Spinal cord (tissue), 9 donors: ENCODE measurements at regions not wholly inside any gene's neighbourhood (a gene's known extent, or its start where the extent isn't known, plus 50 kb on each side); places are given as distances from the start of the nearest gene placed in this dataset.

Experiments
- DNase-seq, 6 donors: peaks; one replicate each; pipeline versions ENCODE4 v3.0.0 to v3.0.0-alpha.2; 2013 to 2015; ENCODE audit warnings: low spot score in 6 of 6, low read depth in 4 of 6
- H3K27ac ChIP-seq: one replicate; pipeline ENCODE4 v1.5.1; 2013; ENCODE audit warnings: low read depth, low read length, control low read depth
- H3K27me3 ChIP-seq: one replicate; pipeline ENCODE4 v1.6.1; 2013; ENCODE audit warnings: low read length; ENCODE audit not compliant: control insufficient read depth, insufficient read depth
- H3K36me3 ChIP-seq: one replicate; pipeline ENCODE4 v1.6.1; 2013; ENCODE audit warnings: low read length; ENCODE audit not compliant: control insufficient read depth, insufficient read depth
- H3K4me1 ChIP-seq: one replicate; pipeline ENCODE4 v1.6.1; 2013; ENCODE audit warnings: low read length; ENCODE audit not compliant: control insufficient read depth, insufficient read depth
- H3K4me3 ChIP-seq: one replicate; pipeline ENCODE4 v1.5.1; 2013; ENCODE audit warnings: low read depth, low read length, control low read depth
- H3K9me3 ChIP-seq: one replicate; pipeline ENCODE4 v1.6.1; 2013; ENCODE audit warnings: low read length; ENCODE audit not compliant: control insufficient read depth, insufficient read depth
- WGBS: methylation state at CpG from one replicate; pipeline ENCODE4 v1.1.5; 2013; ENCODE audit warnings: missing lambda C conversion rate; ENCODE audit not compliant: insufficient coverage; 5-methylcytosine and 5-hydroxymethylcytosine counted together
- donor health status: healthy.

DNA sequence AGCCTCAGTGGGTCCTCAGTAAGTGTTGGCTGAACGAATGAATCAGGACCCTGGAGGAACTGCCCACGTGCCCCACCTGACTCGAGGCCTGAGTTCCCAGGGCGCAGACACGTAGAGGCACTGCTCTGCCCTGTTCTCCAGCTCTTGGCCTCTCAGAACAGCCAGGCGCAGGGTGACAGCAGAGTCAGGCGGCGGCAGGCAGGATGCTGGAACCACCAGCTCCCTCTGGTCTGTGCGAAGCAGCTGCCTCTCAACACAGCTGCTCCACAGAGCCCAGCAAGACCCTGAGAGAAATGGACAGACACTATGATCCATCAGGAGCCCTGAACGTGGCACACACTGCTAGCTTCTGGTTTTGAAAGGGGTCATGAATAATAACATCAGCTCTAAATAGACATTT, 53.1 kb upstream of the BCO1 start:
- Histone ChIP-seq H3K27me3 (no peaks in the 10 kb centered on the region), H3K36me3 (no peaks in the 10 kb centered on the region), H3K27ac (no peak overlapping the region), H3K9me3 (no peaks in the 10 kb centered on the region), H3K4me1 (peaks cover 6% of the 10 kb centered on the region), H3K4me3 (no peak overlapping the region)
- 82% methylated on average over 9 of the region's 10 CpGs for WGBS
- DNase-seq = no peak

GRCh38 chr16:81181013-81181720, 57.3 kb upstream of the BCO1 start:
- H3K36me3 ChIP-seq = no peaks in the 10 kb centered on the region
- H3K27me3 ChIP-seq = no peaks in the 10 kb centered on the region
- H3K4me1 ChIP-seq = no peaks in the 10 kb centered on the region
- H3K4me3 ChIP-seq = no peak overlapping the region
- peak in 2 of 6 donors; percentile 14 to 42 for DNase-seq
- no peak overlapping the region for H3K27ac ChIP-seq
- no peaks in the 10 kb centered on the region for H3K9me3 ChIP-seq
- WGBS = 39% methylated on average over 12 of the region's 13 CpGs

- no peaks in the 10 kb centered on the region for H3K9me3 ChIP-seq
- no peak for DNase-seq
- H3K4me3 ChIP-seq = no peak overlapping the region
- WGBS = 76% methylated on average over 6 of the region's 6 CpGs
- H3K27me3 ChIP-seq = no peaks in the 10 kb centered on the region
- H3K4me1 ChIP-seq = no peaks in the 10 kb centered on the region
- H3K27ac ChIP-seq = no peak overlapping the region
- H3K36me3 ChIP-seq = no peaks in the 10 kb centered on the region
Observed at GRCh38 chr16:81180578-81180977, 57.9 kb upstream of the BCO1 start.

- Histone ChIP-seq H3K27me3 (no peaks in the 10 kb centered on the region), H3K36me3 (no peaks in the 10 kb centered on the region), H3K9me3 (no peaks in the 10 kb centered on the region), H3K4me3 (no peak overlapping the region), H3K4me1 (no peaks in the 10 kb centered on the region), H3K27ac (no peak overlapping the region)
- DNase-seq = no peak
- 80% methylated on average over 1 of the region's 7 CpGs for WGBS
Observed at GRCh38 chr16:81179219-81179618, 59.3 kb upstream of the BCO1 start.

- WGBS = 95% methylated on average over 3 of the region's 7 CpGs
- Histone ChIP-seq H3K9me3 (no peaks in the 10 kb centered on the region), H3K4me1 (no peaks in the 10 kb centered on the region), H3K36me3 (no peaks in the 10 kb centered on the region), H3K27ac (no peak overlapping the region), H3K4me3 (no peak overlapping the region), H3K27me3 (no peaks in the 10 kb centered on the region)
- DNase-seq = no peak
Observed at GRCh38 chr16:81175325-81175891, 63.1 kb upstream of the BCO1 start.

DNA sequence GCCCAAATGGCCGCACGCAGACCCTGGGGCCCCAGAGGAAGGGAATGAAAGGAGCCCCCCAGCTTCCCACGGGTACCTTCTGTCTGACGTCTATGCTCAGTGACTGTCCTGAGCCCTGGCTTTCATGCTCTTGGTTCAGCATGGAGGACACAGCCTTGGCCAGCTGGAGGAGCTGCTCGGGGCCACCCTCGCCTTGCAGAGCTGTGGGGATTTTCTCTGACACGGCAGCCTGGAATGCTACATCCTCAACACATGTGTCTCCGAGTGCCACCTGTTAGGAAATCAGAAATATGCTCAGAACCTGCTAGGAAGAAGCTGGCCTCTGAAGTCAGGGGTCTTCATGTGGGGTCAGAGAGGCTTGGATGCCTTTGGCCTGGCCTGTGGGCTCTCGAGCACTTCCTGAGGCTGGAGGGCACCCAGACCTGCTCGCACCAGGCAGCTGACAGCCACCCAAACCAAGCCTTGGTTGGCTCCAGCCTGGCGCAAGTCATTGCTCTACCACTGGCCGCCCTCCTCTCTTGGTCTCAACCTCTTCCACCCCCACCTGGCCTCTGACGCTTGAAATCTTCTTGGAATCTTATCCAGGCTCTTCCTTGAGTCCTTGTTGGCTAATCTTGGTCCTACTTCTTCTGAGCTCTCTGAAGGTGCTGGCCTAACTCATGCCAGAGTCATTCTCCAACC, 63.7 kb upstream of the BCO1 start:
- no peak for DNase-seq
- 83% methylated on average over 11 of the region's 13 CpGs for WGBS

DNA sequence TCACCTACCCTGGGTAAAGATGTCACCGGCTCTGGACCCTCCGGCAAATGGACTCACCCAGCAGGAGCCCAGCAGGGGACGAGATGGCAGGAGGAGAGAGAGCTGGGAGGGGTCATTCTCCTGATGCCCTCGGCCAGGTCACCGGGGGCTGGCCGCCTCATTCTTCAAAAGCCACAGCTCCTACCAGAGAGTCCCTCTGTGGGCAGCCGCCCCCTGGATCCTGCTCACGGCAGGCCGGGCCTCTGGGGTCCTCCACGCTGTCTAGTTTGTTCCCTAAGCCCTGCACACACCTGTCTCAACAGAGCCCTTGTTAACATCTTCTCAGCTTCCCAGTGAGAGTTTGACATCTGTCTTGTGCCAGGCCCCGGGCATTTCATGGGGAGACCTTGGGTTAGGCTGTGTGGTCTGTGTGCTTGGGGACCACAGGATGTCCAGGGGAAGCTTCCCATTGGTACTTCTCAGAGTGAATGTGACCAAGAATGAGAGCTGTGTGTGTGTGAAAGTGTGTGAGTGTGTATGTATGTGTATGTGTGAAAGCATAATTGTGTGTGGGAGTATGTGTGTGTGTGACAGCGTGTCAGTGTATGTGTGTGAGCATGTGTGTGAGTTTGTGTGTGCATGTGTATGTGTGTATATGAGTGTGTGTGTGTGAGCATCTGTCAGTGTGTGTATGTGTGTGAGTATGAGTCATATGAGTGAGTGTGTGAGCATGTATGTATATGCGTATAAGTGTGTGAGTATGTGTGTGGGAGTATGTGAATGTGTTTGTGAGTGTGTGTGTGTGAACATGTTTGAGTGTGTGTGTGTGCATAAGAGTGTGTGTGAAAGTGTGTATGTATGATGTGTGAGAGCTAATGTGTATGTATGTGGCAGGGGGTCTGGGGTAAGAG, 65.5 kb upstream of the BCO1 start:
- 75% methylated on average over 12 of the region's 13 CpGs for WGBS
- Histone ChIP-seq H3K9me3 (no peaks in the 10 kb centered on the region), H3K27me3 (no peaks in the 10 kb centered on the region), H3K4me1 (no peaks in the 10 kb centered on the region), H3K27ac (no peak overlapping the region), H3K4me3 (no peak overlapping the region), H3K36me3 (no peaks in the 10 kb centered on the region)
- DNase-seq = no peak

More for the DNA sequence above, 63.7 kb upstream of the BCO1 start:
- no peaks in the 10 kb centered on the region for H3K4me1 ChIP-seq
- H3K9me3 ChIP-seq = no peaks in the 10 kb centered on the region
- H3K4me3 ChIP-seq = no peak overlapping the region
- no peaks in the 10 kb centered on the region for H3K27me3 ChIP-seq
- no peak overlapping the region for H3K27ac ChIP-seq
- H3K36me3 ChIP-seq = no peaks in the 10 kb centered on the region

GRCh38 chr16:81170824-81171223, 67.7 kb upstream of the BCO1 start:
- WGBS = 54% methylated on average over 6 of the region's 7 CpGs
- Histone ChIP-seq H3K27ac (no peak overlapping the region), H3K36me3 (no peaks in the 10 kb centered on the region), H3K9me3 (no peaks in the 10 kb centered on the region), H3K4me3 (no peak overlapping the region), H3K4me1 (no peaks in the 10 kb centered on the region), H3K27me3 (no peaks in the 10 kb centered on the region)
- no peak for DNase-seq

- Histone ChIP-seq H3K9me3 (no peaks in the 10 kb centered on the region), H3K4me1 (no peaks in the 10 kb centered on the region), H3K27ac (no peak overlapping the region), H3K4me3 (no peak overlapping the region), H3K27me3 (no peaks in the 10 kb centered on the region), H3K36me3 (no peaks in the 10 kb centered on the region)
- no peak for DNase-seq
- 100% methylated on average over 1 of the region's 1 CpG for WGBS
Observed at GRCh38 chr16:81168406-81168805, 70.1 kb upstream of the BCO1 start.
